HAP-1 (cell line): ENCODE measurements at regions not wholly inside any gene's neighbourhood (a gene's known extent, or its start where the extent isn't known, plus 50 kb on each side); places are given as distances from the start of the nearest gene placed in this dataset.
A peak's percentile ranks its signal among the peaks of the same experiment; 100 is the strongest.

Source experiments
- DNase-seq, 2 experiments: peaks; one replicate each; pipeline ENCODE4 v3.0.0-alpha.2; 2016 to 2020; ENCODE audit warnings: low spot score in 2 of 2
- H3K27me3 ChIP-seq: fragments of 250-450 bp; sonication (Bioruptor Pico); 2 replicates; pipeline ENCODE4 v1.5.1; 2020; ENCODE audit warnings: low read depth, mild to moderate bottlenecking, moderate library complexity
- H3K36me3 ChIP-seq: fragments of 250-450 bp; sonication (Bioruptor Pico); replicated peaks from 2 replicates; pipeline ENCODE4 v1.5.1; 2020; ENCODE audit warnings: mild to moderate bottlenecking
- H3K4me1 ChIP-seq: fragments of 250-450 bp; sonication (Bioruptor Pico); 2 replicates; pipeline ENCODE4 v1.5.1; 2020; ENCODE audit warnings: mild to moderate bottlenecking
- H3K4me3 ChIP-seq: fragments of 250-450 bp; sonication (Bioruptor Pico); 2 replicates; pipeline ENCODE4 v1.5.1; 2020; ENCODE audit warnings: mild to moderate bottlenecking, moderate library complexity
- H3K9me3 ChIP-seq: fragments of 250-450 bp; sonication (Bioruptor Pico); 2 replicates; pipeline ENCODE4 v1.5.1; 2020; ENCODE audit warnings: mild to moderate bottlenecking, moderate library complexity
- in situ Hi-C: fragments of 300-500 bp; cut with MboI; formaldehyde crosslinking; loops from 3 replicates; pipeline ENCODE4 v1.14.3; 2020; ENCODE audit warnings: low sequenced_read_pairs, inconsistent platforms, mixed read lengths

- Histone ChIP-seq H3K36me3 (no peaks in the 10 kb centered on the region), H3K9me3 (no peaks in the 10 kb centered on the region), H3K4me1 (no peaks in the 10 kb centered on the region), H3K4me3 (no peak overlapping the region), H3K27me3 (no peaks in the 10 kb centered on the region)
- peak in 1 of 2 experiments; percentile 41 for DNase-seq
- in situ Hi-C loops: no loop called here
Observed at GRCh38 chr13:55517312-55517711, 1623.4 kb upstream of the PRR20A start.

GRCh38 chr13:55528434-55528833, 1612.3 kb upstream of the PRR20A start:
- no peaks in the 10 kb centered on the region for H3K27me3 ChIP-seq
- H3K36me3 ChIP-seq: no peaks in the 10 kb centered on the region
- in situ Hi-C loops: no loop called here
- no peaks in the 10 kb centered on the region for H3K4me1 ChIP-seq
- H3K4me3 ChIP-seq: no peak overlapping the region
- H3K9me3 ChIP-seq: no peaks in the 10 kb centered on the region
- DNase-seq: no peak

- H3K27me3 ChIP-seq: no peaks in the 10 kb centered on the region
- no peak for DNase-seq
- no peaks in the 10 kb centered on the region for H3K4me1 ChIP-seq
- H3K9me3 ChIP-seq: no peaks in the 10 kb centered on the region
- no peak overlapping the region for H3K4me3 ChIP-seq
- in situ Hi-C loops: no loop called here
- no peaks in the 10 kb centered on the region for H3K36me3 ChIP-seq
Observed at GRCh38 chr13:55534306-55534705, 1606.4 kb upstream of the PRR20A start.

GRCh38 chr13:55538424-55538823, 1602.3 kb upstream of the PRR20A start:
- Histone ChIP-seq H3K36me3 (no peaks in the 10 kb centered on the region), H3K27me3 (no peaks in the 10 kb centered on the region), H3K4me3 (no peak overlapping the region), H3K9me3 (no peaks in the 10 kb centered on the region), H3K4me1 (no peaks in the 10 kb centered on the region; the same call in 1 of the 2 replicates)
- DNase-seq: no peak
- in situ Hi-C loops: no loop called here

GRCh38 chr13:55543053-55543452, 1597.7 kb upstream of the PRR20A start:
- no peaks in the 10 kb centered on the region; the same call in 1 of the 2 replicates for H3K4me1 ChIP-seq
- H3K36me3 ChIP-seq: no peaks in the 10 kb centered on the region
- H3K27me3 ChIP-seq: no peaks in the 10 kb centered on the region
- no peaks in the 10 kb centered on the region for H3K9me3 ChIP-seq
- no peak overlapping the region for H3K4me3 ChIP-seq
- DNase-seq: no peak
- in situ Hi-C loops: no loop called here

GRCh38 chr13:55550624-55551023, 1590.1 kb upstream of the PRR20A start:
- no peaks in the 10 kb centered on the region for H3K36me3 ChIP-seq
- DNase-seq: no peak
- no peak overlapping the region for H3K4me3 ChIP-seq
- no peaks in the 10 kb centered on the region for H3K9me3 ChIP-seq
- in situ Hi-C loops: no loop called here
- no peaks in the 10 kb centered on the region for H3K4me1 ChIP-seq
- no peaks in the 10 kb centered on the region for H3K27me3 ChIP-seq

GRCh38 chr13:55553701-55554100, 1587.0 kb upstream of the PRR20A start:
- in situ Hi-C loops: no loop called here
- Histone ChIP-seq H3K9me3 (no peaks in the 10 kb centered on the region), H3K36me3 (no peaks in the 10 kb centered on the region), H3K4me1 (no peaks in the 10 kb centered on the region), H3K4me3 (no peak overlapping the region), H3K27me3 (no peaks in the 10 kb centered on the region)
- DNase-seq: no peak

GRCh38 chr13:55554741-55555140, 1586.0 kb upstream of the PRR20A start:
- Histone ChIP-seq H3K27me3 (no peaks in the 10 kb centered on the region), H3K4me1 (no peaks in the 10 kb centered on the region), H3K36me3 (no peaks in the 10 kb centered on the region), H3K4me3 (no peak overlapping the region), H3K9me3 (no peaks in the 10 kb centered on the region)
- no peak for DNase-seq
- in situ Hi-C loops: no loop called here

- H3K36me3 ChIP-seq: no peaks in the 10 kb centered on the region
- no peak overlapping the region for H3K4me3 ChIP-seq
- no peaks in the 10 kb centered on the region for H3K27me3 ChIP-seq
- no peaks in the 10 kb centered on the region for H3K4me1 ChIP-seq
- DNase-seq: no peak
- in situ Hi-C loops: no loop called here
- no peaks in the 10 kb centered on the region for H3K9me3 ChIP-seq
Observed at GRCh38 chr13:55560331-55560730, 1580.4 kb upstream of the PRR20A start.

- no peaks in the 10 kb centered on the region for H3K9me3 ChIP-seq
- no peaks in the 10 kb centered on the region for H3K36me3 ChIP-seq
- H3K4me3 ChIP-seq: no peak overlapping the region
- no peaks in the 10 kb centered on the region for H3K4me1 ChIP-seq
- H3K27me3 ChIP-seq: no peaks in the 10 kb centered on the region
- DNase-seq: no peak
- in situ Hi-C loops: no loop called here
Observed at GRCh38 chr13:55563267-55563666, 1577.5 kb upstream of the PRR20A start.

GRCh38 chr13:55566334-55566733, 1574.4 kb upstream of the PRR20A start:
- no peaks in the 10 kb centered on the region for H3K27me3 ChIP-seq
- no peaks in the 10 kb centered on the region for H3K9me3 ChIP-seq
- no peaks in the 10 kb centered on the region for H3K36me3 ChIP-seq
- in situ Hi-C loops: no loop called here
- H3K4me3 ChIP-seq: no peak overlapping the region
- H3K4me1 ChIP-seq: no peaks in the 10 kb centered on the region
- DNase-seq: no peak

GRCh38 chr13:55566779-55567178, 1573.9 kb upstream of the PRR20A start:
- in situ Hi-C loops: no loop called here
- H3K27me3 ChIP-seq: no peaks in the 10 kb centered on the region

GRCh38 chr13:55567721-55568625, 1572.7 kb upstream of the PRR20A start:
- Histone ChIP-seq H3K36me3 (no peaks in the 10 kb centered on the region), H3K9me3 (no peaks in the 10 kb centered on the region), H3K4me1 (no peaks in the 10 kb centered on the region), H3K4me3 (no peak overlapping the region), H3K27me3 (no peaks in the 10 kb centered on the region)
- no peak for DNase-seq
- in situ Hi-C loops: no loop called here

More at GRCh38 chr13:55566779-55567178, 1573.9 kb upstream of the PRR20A start:
- no peak overlapping the region for H3K4me3 ChIP-seq
- no peaks in the 10 kb centered on the region for H3K36me3 ChIP-seq
- H3K9me3 ChIP-seq: no peaks in the 10 kb centered on the region
- DNase-seq: no peak
- no peaks in the 10 kb centered on the region for H3K4me1 ChIP-seq

GRCh38 chr13:55569082-55569481, 1571.6 kb upstream of the PRR20A start:
- Histone ChIP-seq H3K36me3 (no peaks in the 10 kb centered on the region), H3K4me3 (no peak overlapping the region), H3K9me3 (no peaks in the 10 kb centered on the region), H3K4me1 (no peaks in the 10 kb centered on the region), H3K27me3 (no peaks in the 10 kb centered on the region)
- in situ Hi-C loops: no loop called here
- no peak for DNase-seq
